GM21367 (cell line): ENCODE measurements at regions not wholly inside any gene's neighbourhood (a gene's known extent, or its start where the extent isn't known, plus 50 kb on each side); places are given as distances from the start of the nearest gene placed in this dataset.

Experiments
- ATAC-seq: cut with Tn5 transposase; IDR thresholded peaks from one replicate; pipeline ENCODE4 v1.9.1; 2021; ENCODE audit not compliant: unreplicated experiment

- ATAC-seq, result no peak
Measured at GRCh38 chr5:153099328-153099727, 391.1 kb upstream of the GRIA1 start.

- no peak for ATAC-seq
Measured at GRCh38 chr5:153101235-153102180, 389.0 kb upstream of the GRIA1 start.

GRCh38 chr5:153116916-153117315 lies 373.6 kb upstream of the GRIA1 start:
- no peak for ATAC-seq

GRCh38 chr5:153118018-153118417 lies 372.5 kb upstream of the GRIA1 start:
- no peak for ATAC-seq

- ATAC-seq, result no peak
Measured at GRCh38 chr5:153122403-153122802, 368.1 kb upstream of the GRIA1 start.

- no peak for ATAC-seq
Measured at GRCh38 chr5:153130296-153130695, 360.2 kb upstream of the GRIA1 start.

GRCh38 chr5:153135411-153135810 lies 355.1 kb upstream of the GRIA1 start:
- no peak for ATAC-seq

- ATAC-seq, result no peak
Measured at GRCh38 chr5:153136910-153137614, 353.4 kb upstream of the GRIA1 start.

GRCh38 chr5:153147891-153148623 lies 342.4 kb upstream of the GRIA1 start:
- peak; percentile 80 for ATAC-seq

GRCh38 chr5:153148624-153148976 lies 341.9 kb upstream of the GRIA1 start:
- no peak for ATAC-seq

GRCh38 chr5:153151558-153151957 lies 338.9 kb upstream of the GRIA1 start:
- no peak for ATAC-seq

GRCh38 chr5:153153086-153153485 lies 337.4 kb upstream of the GRIA1 start:
- ATAC-seq, result no peak

- no peak for ATAC-seq
Measured at GRCh38 chr5:153157156-153157555, 333.3 kb upstream of the GRIA1 start.

GRCh38 chr5:153158608-153159007 lies 331.9 kb upstream of the GRIA1 start:
- no peak for ATAC-seq

- no peak for ATAC-seq
Measured at GRCh38 chr5:153159616-153160015, 330.9 kb upstream of the GRIA1 start.

- ATAC-seq, result no peak
Measured at GRCh38 chr5:153168241-153168640, 322.2 kb upstream of the GRIA1 start.

GRCh38 chr5:153187503-153187902 lies 303.0 kb upstream of the GRIA1 start:
- no peak for ATAC-seq

- ATAC-seq, result no peak
Measured at GRCh38 chr5:153206361-153206760, 284.1 kb upstream of the GRIA1 start.

- no peak for ATAC-seq
Measured at GRCh38 chr5:153209016-153209415, 281.5 kb upstream of the GRIA1 start.

- no peak for ATAC-seq
Measured at GRCh38 chr5:153209687-153210086, 280.8 kb upstream of the GRIA1 start.

- ATAC-seq, result no peak
Measured at GRCh38 chr5:153211076-153211475, 279.4 kb upstream of the GRIA1 start.

- no peak for ATAC-seq
Measured at GRCh38 chr5:153212471-153212870, 278.0 kb upstream of the GRIA1 start.
